ENCODE measurements at regions not wholly inside any gene's neighbourhood (a gene's known extent, or its start where the extent isn't known, plus 50 kb on each side); places are given as distances from the start of the nearest gene placed in this dataset.
"Not testable (repeated sequence)": the region's sequence is repeated elsewhere in the genome, so short reads cannot be mapped to it uniquely, and the experiment has no call there.

GRCh38 chr9:12318732-12319685, 374.2 kb upstream of the TYRP1 start:
- ChIA-PET CTCF (interaction anchor here (0.7 kb wide), 1 partner anchor 11 kb away, joined by 3 read pairs; no protein-coding TSS in a partner anchor), POLR2A (no interaction called here)
- no peak for TF ChIP-seq ELF4 (IDR thresholded peaks at IDR 0.05)
- TF ChIP-seq FOXM1 (IDR thresholded peaks at IDR 0.05; ENCODE audit: borderline replicate concordance), result no peak
- TF ChIP-seq CTBP1 (IDR thresholded peaks at IDR 0.05; ENCODE audit: borderline replicate concordance), result no peak
- no peak for TF ChIP-seq NFRKB (IDR thresholded peaks at IDR 0.05)
- no peak for TF ChIP-seq SP1 (IDR thresholded peaks at IDR 0.05)
- no peak for TF ChIP-seq ZNF384 (IDR thresholded peaks at IDR 0.05)
- TF ChIP-seq, protein P1, sequence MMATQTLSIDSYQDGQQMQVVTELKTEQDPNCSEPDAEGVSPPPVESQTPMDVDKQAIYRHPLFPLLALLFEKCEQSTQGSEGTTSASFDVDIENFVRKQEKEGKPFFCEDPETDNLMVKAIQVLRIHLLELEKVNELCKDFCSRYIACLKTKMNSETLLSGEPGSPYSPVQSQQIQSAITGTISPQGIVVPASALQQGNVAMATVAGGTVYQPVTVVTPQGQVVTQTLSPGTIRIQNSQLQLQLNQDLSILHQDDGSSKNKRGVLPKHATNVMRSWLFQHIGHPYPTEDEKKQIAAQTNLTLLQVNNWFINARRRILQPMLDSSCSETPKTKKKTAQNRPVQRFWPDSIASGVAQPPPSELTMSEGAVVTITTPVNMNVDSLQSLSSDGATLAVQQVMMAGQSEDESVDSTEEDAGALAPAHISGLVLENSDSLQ (IDR thresholded peaks at IDR 0.05), result no peak
- no peak for TF ChIP-seq FOXA1 (IDR thresholded peaks at IDR 0.05)
- no peak for TF ChIP-seq FOXK2 (IDR thresholded peaks at IDR 0.05)
- no peak for TF ChIP-seq TARDBP (IDR thresholded peaks at IDR 0.05)
- TF ChIP-seq ARNT (IDR thresholded peaks at IDR 0.05), result no peak
- TF ChIP-seq LEF1 (IDR thresholded peaks at IDR 0.05; ENCODE audit: borderline replicate concordance), result no peak
- DNase-seq (ENCODE audit: extremely low spot score), result no peak

DNA sequence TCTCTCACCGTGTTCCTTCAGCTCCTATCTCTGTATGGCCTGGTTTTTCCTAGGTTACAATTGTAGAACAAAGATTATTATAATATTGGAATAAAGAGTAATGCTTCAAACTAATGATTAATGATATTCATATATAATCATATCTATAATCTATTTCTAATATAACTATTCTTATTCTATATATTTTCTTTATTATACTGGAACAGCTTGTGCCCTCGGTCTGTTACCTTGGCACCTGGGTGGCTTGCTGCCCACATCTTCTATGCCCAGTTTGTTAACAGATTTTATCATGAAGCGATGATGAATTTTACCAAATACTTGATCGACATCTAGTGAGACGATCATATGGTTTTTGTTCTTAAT, 363.6 kb upstream of the TYRP1 start:
- POLR2A ChIA-PET, result no interaction called here
- no peak for DNase-seq (ENCODE audit: extremely low spot score)
- CTCF ChIA-PET, result interaction anchor here (0.6 kb wide), 2 partner anchors 11 to 579 kb away, joined by 3 read pairs; no protein-coding TSS in a partner anchor
- TF ChIP-seq CTBP1 (IDR thresholded peaks at IDR 0.05; ENCODE audit: borderline replicate concordance) (no peak), BHLHE40 (IDR thresholded peaks at IDR 0.05; ENCODE audit: borderline replicate concordance) (no peak), FOXK2 (IDR thresholded peaks at IDR 0.05) (no peak), FOXM1 (IDR thresholded peaks at IDR 0.05; ENCODE audit: borderline replicate concordance) (no peak), SUZ12 (IDR thresholded peaks at IDR 0.05) (no peak), ELF4 (IDR thresholded peaks at IDR 0.05) (no peak), NFRKB (IDR thresholded peaks at IDR 0.05) (no peak), TARDBP (IDR thresholded peaks at IDR 0.05) (no peak), LEF1 (IDR thresholded peaks at IDR 0.05; ENCODE audit: borderline replicate concordance) (no peak), ZNF384 (IDR thresholded peaks at IDR 0.05) (no peak), FOXA1 (IDR thresholded peaks at IDR 0.05) (no peak), HDGF (IDR thresholded peaks at IDR 0.05; ENCODE audit: borderline replicate concordance) (no peak), SP1 (IDR thresholded peaks at IDR 0.05) (no peak), ARNT (IDR thresholded peaks at IDR 0.05) (no peak), L3MBTL2 (conservative IDR thresholded peaks at IDR 0.05) (no peak)
- TF ChIP-seq, protein P1 (IDR thresholded peaks at IDR 0.05), result no peak

- POLR2A ChIA-PET; DNase-seq (ENCODE audit: extremely low spot score); CTCF ChIA-PET: not testable (repeated sequence)
Observed at GRCh38 chr9:12333966-12334365, 359.2 kb upstream of the TYRP1 start.

DNA sequence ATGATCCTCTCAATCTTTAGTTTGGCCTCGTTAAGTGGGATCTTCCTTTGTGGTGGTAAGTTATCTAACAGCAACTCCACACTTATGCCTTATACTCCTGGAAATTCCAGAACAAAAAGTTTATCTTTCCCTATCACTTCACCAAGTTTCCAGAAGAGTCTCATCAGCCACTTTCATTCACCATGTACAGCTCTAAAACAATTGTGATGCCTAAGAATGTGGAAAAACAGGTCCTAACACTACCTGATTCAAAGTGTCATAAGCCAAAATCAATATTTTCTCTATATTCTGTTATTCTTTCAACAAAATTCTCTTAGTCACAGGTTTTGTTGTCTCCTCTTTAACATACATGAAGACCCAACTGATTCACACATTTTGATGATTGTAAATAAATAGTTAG, 342.4 kb upstream of the TYRP1 start:
- TF ChIP-seq TARDBP (IDR thresholded peaks at IDR 0.05) (no peak), SP1 (IDR thresholded peaks at IDR 0.05) (no peak), L3MBTL2 (conservative IDR thresholded peaks at IDR 0.05) (no peak), ARNT (IDR thresholded peaks at IDR 0.05) (no peak), BHLHE40 (IDR thresholded peaks at IDR 0.05; ENCODE audit: borderline replicate concordance) (no peak), FOXM1 (IDR thresholded peaks at IDR 0.05; ENCODE audit: borderline replicate concordance) (no peak), SUZ12 (IDR thresholded peaks at IDR 0.05) (no peak)
- TF ChIP-seq, protein P1 (IDR thresholded peaks at IDR 0.05), result no peak
- no peak for DNase-seq (ENCODE audit: extremely low spot score)
- ChIA-PET POLR2A (no interaction called here), CTCF (no interaction called here)

DNA sequence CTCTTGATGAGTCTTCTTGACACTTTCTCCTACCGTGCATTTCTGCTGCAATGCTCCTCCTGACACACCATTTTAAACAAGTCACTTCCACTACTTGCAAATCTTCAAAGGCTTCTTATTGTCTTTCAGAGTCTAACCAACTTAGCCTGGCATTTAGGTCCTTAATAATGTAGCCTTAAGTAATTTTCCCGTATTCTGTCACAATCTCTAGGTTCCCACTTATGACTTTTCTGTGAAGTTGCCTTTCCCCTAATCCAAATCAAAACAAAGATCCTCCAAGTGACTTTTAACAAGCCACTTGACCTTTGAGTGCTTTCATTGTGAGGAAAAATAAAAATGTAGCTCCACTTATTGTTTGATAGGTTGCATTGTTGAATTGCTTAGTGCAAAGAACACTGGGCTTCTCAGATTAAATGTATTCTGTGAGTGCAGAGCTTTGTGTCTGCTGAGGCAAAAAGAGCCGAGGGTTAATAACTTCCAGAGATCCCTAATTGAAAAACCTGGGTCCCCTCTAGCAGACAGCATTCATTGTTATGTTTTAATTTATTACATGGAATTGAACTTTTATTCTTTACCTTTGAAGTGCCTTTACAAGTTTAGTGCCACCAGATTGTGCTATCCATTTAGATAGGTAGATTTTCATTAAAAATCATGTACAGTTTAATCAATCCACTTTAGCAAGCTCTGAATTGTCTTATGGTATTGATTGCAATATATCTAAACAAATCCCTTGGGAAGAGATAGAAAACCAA, 341.7 kb upstream of the TYRP1 start:
- DNase-seq (ENCODE audit: extremely low spot score), result no peak
- CTCF ChIA-PET, result no interaction called here
- TF ChIP-seq TARDBP (IDR thresholded peaks at IDR 0.05), result no peak
- TF ChIP-seq ARNT (IDR thresholded peaks at IDR 0.05), result no peak
- TF ChIP-seq SUZ12 (IDR thresholded peaks at IDR 0.05), result no peak
- no peak for TF ChIP-seq FOXM1 (IDR thresholded peaks at IDR 0.05; ENCODE audit: borderline replicate concordance)
- TF ChIP-seq NFRKB (IDR thresholded peaks at IDR 0.05), result no peak
- TF ChIP-seq FOXK2 (IDR thresholded peaks at IDR 0.05), result no peak
- POLR2A ChIA-PET, result no interaction called here

DNA sequence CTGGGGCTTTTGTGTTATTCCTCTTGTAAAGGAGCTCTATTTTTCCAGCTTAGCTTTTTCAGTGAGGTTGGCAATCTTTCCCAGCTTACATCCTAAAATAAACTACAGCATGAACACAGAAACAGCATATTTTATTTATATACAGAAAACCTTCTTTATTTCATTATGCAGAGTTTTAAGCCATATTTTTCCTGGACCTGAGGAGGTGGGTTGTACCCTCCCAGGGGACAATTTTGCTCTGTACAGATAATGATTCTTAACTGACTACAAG, 341.2 kb upstream of the TYRP1 start:
- TF ChIP-seq FOXA1 (IDR thresholded peaks at IDR 0.05) (no peak), FOXM1 (IDR thresholded peaks at IDR 0.05; ENCODE audit: borderline replicate concordance) (no peak), FOXK2 (IDR thresholded peaks at IDR 0.05) (no peak), CTBP1 (IDR thresholded peaks at IDR 0.05; ENCODE audit: borderline replicate concordance) (no peak), ARNT (IDR thresholded peaks at IDR 0.05) (no peak), BHLHE40 (IDR thresholded peaks at IDR 0.05; ENCODE audit: borderline replicate concordance) (no peak), ELF4 (IDR thresholded peaks at IDR 0.05) (no peak)
- TF ChIP-seq, protein P1 (IDR thresholded peaks at IDR 0.05), result no peak
- no peak for DNase-seq (ENCODE audit: extremely low spot score)
- POLR2A ChIA-PET, result no interaction called here
- CTCF ChIA-PET, result no interaction called here
